ENCODE measurements at regions not wholly inside any gene's neighbourhood (a gene's known extent, or its start where the extent isn't known, plus 50 kb on each side); places are given as distances from the start of the nearest gene placed in this dataset.

GRCh38 chr11:103587901-103588788, 448.3 kb upstream of the DDI1 start:
- FAIRE-seq (no peak), ATAC-seq (no peak), DNase-seq (ENCODE audit: low read depth, low spot score) (no peak)
- Histone ChIP-seq H3K4me1 (ENCODE audit: control insufficient read depth, insufficient read depth, low read length) (no peaks in the 10 kb centered on the region), H3K36me3 (ENCODE audit: control insufficient read depth in 2 of 2, insufficient read depth in 2 of 2, low read length in 1 of 2) (no peaks in the 10 kb centered on the region), H3K4me2 (ENCODE audit: control insufficient read depth, insufficient read depth) (no peak overlapping the region), H3K27me3 (replicated peaks in 1 of 2; ENCODE audit: control insufficient read depth in 2 of 2, insufficient read depth in 2 of 2, low read length in 1 of 2) (no peaks in the 10 kb centered on the region), H4K20me1 (ENCODE audit: control insufficient read depth, insufficient read depth) (no peaks in the 10 kb centered on the region), H3K9me3 (replicated peaks; ENCODE audit: control insufficient read depth, insufficient read depth, low read length) (no peaks in the 10 kb centered on the region), H3K4me3 (no peak overlapping the region), H3K9ac (ENCODE audit: control insufficient read depth, insufficient read depth, low read length) (no peak overlapping the region), H3K27ac (ENCODE audit: control insufficient read depth, insufficient read depth) (no peak overlapping the region), H2AFZ (ENCODE audit: control insufficient read depth, low read depth, low read length) (no peak overlapping the region), H3K79me2 (ENCODE audit: control insufficient read depth, insufficient read depth, low read length) (no peaks in the 10 kb centered on the region)
- ChIA-PET CTCF (no interaction called here), POLR2A (no interaction called here), SMC1A (ENCODE audit: uncharacterized antibody, unreplicated experiment) (no interaction called here), RAD21 (ENCODE audit: unreplicated experiment) (no interaction called here)
- in situ Hi-C loops (cut with MboI), result no loop called here
- no peak for TF ChIP-seq NFYB (IDR thresholded peaks at IDR 0.05; ENCODE audit: insufficient read depth, low read depth, low read length)
- no peak for TF ChIP-seq CBX3 (IDR thresholded peaks at IDR 0.05; ENCODE audit: borderline replicate concordance, low read depth)
- TF ChIP-seq SP1 (IDR thresholded peaks at IDR 0.05; ENCODE audit: low read depth, low read length), result no peak
- no peak for TF ChIP-seq SIN3A (IDR thresholded peaks at IDR 0.05; ENCODE audit: low read depth, low read length)
- no peak for TF ChIP-seq BHLHE40 (IDR thresholded peaks at IDR 0.05; ENCODE audit: borderline replicate concordance in 1 of 2, low read depth in 2 of 2, low read length in 1 of 2)
- 36% methylated on average over 4 of the region's 4 CpGs for WGBS (ENCODE audit: insufficient coverage, insufficient replicate concordance, low lambda C conversion rate, missing lambda C conversion rate)
- BruUV-seq (replicated peaks), result no TSS peak
- intact Hi-C loops (cut with micrococcal nuclease; ENCODE audit: unreplicated experiment), result no loop called here

- RAD21 ChIA-PET (ENCODE audit: unreplicated experiment), result no interaction called here
- FAIRE-seq, result no peak
- H3K9ac ChIP-seq (ENCODE audit: control insufficient read depth, insufficient read depth, low read length), result no peak overlapping the region
- CTCF ChIA-PET, result no interaction called here
- H4K20me1 ChIP-seq (ENCODE audit: control insufficient read depth, insufficient read depth), result no peaks in the 10 kb centered on the region
- H2AFZ ChIP-seq (ENCODE audit: control insufficient read depth, low read depth, low read length), result no peak overlapping the region
- in situ Hi-C loops (cut with MboI), result no loop called here
- 58% methylated on average over 3 of the region's 3 CpGs for WGBS (ENCODE audit: insufficient coverage, insufficient replicate concordance, low lambda C conversion rate, missing lambda C conversion rate)
- POLR2A ChIA-PET, result no interaction called here
- intact Hi-C loops (cut with micrococcal nuclease; ENCODE audit: unreplicated experiment), result no loop called here
- SMC1A ChIA-PET (ENCODE audit: uncharacterized antibody, unreplicated experiment), result no interaction called here
- H3K27ac ChIP-seq (ENCODE audit: control insufficient read depth, insufficient read depth), result no peak overlapping the region
- no peaks in the 10 kb centered on the region; a peak in 1 of 4 replicates for H3K27me3 ChIP-seq (replicated peaks in 1 of 2; ENCODE audit: control insufficient read depth in 2 of 2, insufficient read depth in 2 of 2, low read length in 1 of 2)
- no peaks in the 10 kb centered on the region for H3K79me2 ChIP-seq (ENCODE audit: control insufficient read depth, insufficient read depth, low read length)
- H3K9me3 ChIP-seq (replicated peaks; ENCODE audit: control insufficient read depth, insufficient read depth, low read length), result no peaks in the 10 kb centered on the region
- no TSS peak for BruUV-seq (replicated peaks)
- no peak overlapping the region for H3K4me2 ChIP-seq (ENCODE audit: control insufficient read depth, insufficient read depth)
- no peak for ATAC-seq
- H3K36me3 ChIP-seq (ENCODE audit: control insufficient read depth in 2 of 2, insufficient read depth in 2 of 2, low read length in 1 of 2), result no peaks in the 10 kb centered on the region
- no peaks in the 10 kb centered on the region for H3K4me1 ChIP-seq (ENCODE audit: control insufficient read depth, insufficient read depth, low read length)
- DNase-seq (ENCODE audit: low read depth, low spot score), result no peak
- no peak overlapping the region for H3K4me3 ChIP-seq
- TF ChIP-seq HDAC6 (IDR thresholded peaks at IDR 0.05; ENCODE audit: unreplicated experiment) (no peak), MAX (IDR thresholded peaks at IDR 0.05; ENCODE audit: low read depth, low read length) (no peak), ASH2L (IDR thresholded peaks at IDR 0.05; ENCODE audit: borderline replicate concordance, low read depth) (no peak), YBX1 (IDR thresholded peaks at IDR 0.05) (no peak), NR2F1 (conservative IDR thresholded peaks at IDR 0.05) (no peak), CBX5 (IDR thresholded peaks at IDR 0.05; ENCODE audit: low read depth) (no peak), MLLT1 (IDR thresholded peaks at IDR 0.05) (no peak), MYB (IDR thresholded peaks at IDR 0.05; ENCODE audit: borderline replicate concordance, low read depth, low read length) (no peak), SUZ12 (IDR thresholded peaks at IDR 0.05; ENCODE audit: unreplicated experiment) (no peak), ZNF622 (IDR thresholded peaks at IDR 0.05) (no peak), KDM1A (IDR thresholded peaks at IDR 0.05; ENCODE audit: borderline replicate concordance) (no peak)
Observed at GRCh38 chr11:103591554-103591953, 444.9 kb upstream of the DDI1 start.

Data from GM12878 (cell line).